Esophagus muscularis mucosa (tissue), 3 donors: ENCODE measurements at regions not wholly inside any gene's neighbourhood (a gene's known extent, or its start where the extent isn't known, plus 50 kb on each side); places are given as distances from the start of the nearest gene placed in this dataset.

ENCODE experiments used
- POLR2A ChIP-seq: fragments of 450-650 bp; IDR thresholded peaks from one replicate; pipeline ENCODE4 v1.6.1; 2017; ENCODE audit warnings: antibody characterized with exemption, moderate library complexity, mild to moderate bottlenecking, low read depth
- TF ChIP-seq, protein P1 (sequence below), 3 experiments: fragments of 200-600 bp in 2 of 3; fragments of 450-650 bp in 1 of 3; sonication (generic) in 2 of 3; IDR thresholded peaks; one replicate each; pipeline ENCODE4 v1.5.1; 2017 to 2019; ENCODE audit warnings: antibody characterized with exemption in 3 of 3, mild to moderate bottlenecking in 2 of 3, moderate library complexity in 1 of 3

DNA sequence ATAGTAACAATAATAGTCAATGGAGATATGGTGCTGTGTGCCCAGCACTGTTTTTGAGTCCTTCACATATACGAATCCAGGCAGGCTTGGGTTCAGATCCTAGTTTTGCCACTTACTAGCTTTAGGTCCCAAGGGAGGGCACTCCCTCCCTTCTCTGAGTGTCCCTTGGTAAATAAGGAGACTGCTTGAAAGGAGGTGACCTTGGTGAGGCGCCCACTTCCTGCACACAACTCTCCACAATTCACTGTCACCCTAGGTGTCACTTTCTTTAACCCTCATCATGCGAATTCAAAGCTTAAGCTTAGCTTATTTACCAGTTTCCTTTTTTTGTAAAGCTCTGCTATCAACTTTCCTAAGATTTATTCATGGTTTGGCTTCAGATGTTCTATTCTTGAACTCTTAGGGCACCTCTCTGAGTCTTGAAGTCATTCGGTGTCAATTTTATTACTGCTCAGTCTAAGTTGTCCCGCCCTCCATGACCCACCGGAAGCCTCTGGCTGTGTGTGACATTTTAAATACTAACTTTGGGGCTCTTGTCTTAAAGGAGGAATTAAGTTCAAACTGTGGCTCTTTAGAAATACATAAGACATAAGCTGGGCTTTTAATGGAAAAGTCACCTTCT lies 170.7 kb upstream of the ZNF618 start:
- TF ChIP-seq, protein P1, sequence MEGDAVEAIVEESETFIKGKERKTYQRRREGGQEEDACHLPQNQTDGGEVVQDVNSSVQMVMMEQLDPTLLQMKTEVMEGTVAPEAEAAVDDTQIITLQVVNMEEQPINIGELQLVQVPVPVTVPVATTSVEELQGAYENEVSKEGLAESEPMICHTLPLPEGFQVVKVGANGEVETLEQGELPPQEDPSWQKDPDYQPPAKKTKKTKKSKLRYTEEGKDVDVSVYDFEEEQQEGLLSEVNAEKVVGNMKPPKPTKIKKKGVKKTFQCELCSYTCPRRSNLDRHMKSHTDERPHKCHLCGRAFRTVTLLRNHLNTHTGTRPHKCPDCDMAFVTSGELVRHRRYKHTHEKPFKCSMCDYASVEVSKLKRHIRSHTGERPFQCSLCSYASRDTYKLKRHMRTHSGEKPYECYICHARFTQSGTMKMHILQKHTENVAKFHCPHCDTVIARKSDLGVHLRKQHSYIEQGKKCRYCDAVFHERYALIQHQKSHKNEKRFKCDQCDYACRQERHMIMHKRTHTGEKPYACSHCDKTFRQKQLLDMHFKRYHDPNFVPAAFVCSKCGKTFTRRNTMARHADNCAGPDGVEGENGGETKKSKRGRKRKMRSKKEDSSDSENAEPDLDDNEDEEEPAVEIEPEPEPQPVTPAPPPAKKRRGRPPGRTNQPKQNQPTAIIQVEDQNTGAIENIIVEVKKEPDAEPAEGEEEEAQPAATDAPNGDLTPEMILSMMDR (IDR thresholded peaks at IDR 0.05) = no peak
- no peak for TF ChIP-seq POLR2A
